Transverse colon (tissue), 3 donors: ENCODE measurements at regions not wholly inside any gene's neighbourhood (a gene's known extent, or its start where the extent isn't known, plus 50 kb on each side); places are given as distances from the start of the nearest gene placed in this dataset.

Experiments
- POLR2A ChIP-seq: fragments of 450-650 bp; IDR thresholded peaks from one replicate; pipeline ENCODE4 v1.6.1; 2016; ENCODE audit warnings: antibody characterized with exemption, mild to moderate bottlenecking, moderate library complexity
- TF ChIP-seq, protein P1 (sequence below), 5 experiments: fragments of 200-600 bp in 3 of 5; fragments of 450-650 bp in 2 of 5; sonication (generic) in 3 of 5; IDR thresholded peaks; 1 replicate in 2 of 5; 2 replicates in 3 of 5; pipeline ENCODE4 v1.5.1; 2016 to 2017; ENCODE audit warnings: antibody characterized with exemption in 5 of 5, inconsistent platforms in 3 of 5, mild to moderate bottlenecking in 2 of 5, moderate library complexity in 1 of 5

DNA sequence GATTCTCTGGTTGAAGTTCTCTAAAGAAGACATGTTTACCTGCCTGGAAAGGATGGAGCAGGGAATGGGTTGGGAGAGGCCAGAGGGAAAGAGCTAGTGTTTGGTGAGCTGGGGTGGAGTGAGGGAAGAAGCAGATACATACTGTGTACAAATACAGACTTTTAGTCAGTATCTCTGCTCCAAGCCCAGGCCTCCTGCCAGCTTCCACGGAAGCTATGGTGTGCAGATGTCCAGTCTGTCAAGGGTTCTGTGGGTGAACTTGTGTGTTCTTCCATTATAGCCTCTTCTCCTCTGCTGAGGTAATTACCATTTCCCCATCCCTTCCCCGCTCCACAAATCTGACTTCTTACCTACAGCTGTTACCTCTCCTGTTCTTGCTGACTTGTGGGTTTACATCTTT, 208.6 kb downstream of the HRH4 start:
- TF ChIP-seq POLR2A: no peak
- TF ChIP-seq, protein P1, sequence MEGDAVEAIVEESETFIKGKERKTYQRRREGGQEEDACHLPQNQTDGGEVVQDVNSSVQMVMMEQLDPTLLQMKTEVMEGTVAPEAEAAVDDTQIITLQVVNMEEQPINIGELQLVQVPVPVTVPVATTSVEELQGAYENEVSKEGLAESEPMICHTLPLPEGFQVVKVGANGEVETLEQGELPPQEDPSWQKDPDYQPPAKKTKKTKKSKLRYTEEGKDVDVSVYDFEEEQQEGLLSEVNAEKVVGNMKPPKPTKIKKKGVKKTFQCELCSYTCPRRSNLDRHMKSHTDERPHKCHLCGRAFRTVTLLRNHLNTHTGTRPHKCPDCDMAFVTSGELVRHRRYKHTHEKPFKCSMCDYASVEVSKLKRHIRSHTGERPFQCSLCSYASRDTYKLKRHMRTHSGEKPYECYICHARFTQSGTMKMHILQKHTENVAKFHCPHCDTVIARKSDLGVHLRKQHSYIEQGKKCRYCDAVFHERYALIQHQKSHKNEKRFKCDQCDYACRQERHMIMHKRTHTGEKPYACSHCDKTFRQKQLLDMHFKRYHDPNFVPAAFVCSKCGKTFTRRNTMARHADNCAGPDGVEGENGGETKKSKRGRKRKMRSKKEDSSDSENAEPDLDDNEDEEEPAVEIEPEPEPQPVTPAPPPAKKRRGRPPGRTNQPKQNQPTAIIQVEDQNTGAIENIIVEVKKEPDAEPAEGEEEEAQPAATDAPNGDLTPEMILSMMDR (IDR thresholded peaks at IDR 0.05): no peak
